Vagina (tissue), 2 donors: ENCODE measurements at regions not wholly inside any gene's neighbourhood (a gene's known extent, or its start where the extent isn't known, plus 50 kb on each side); places are given as distances from the start of the nearest gene placed in this dataset.
"Not testable (repeated sequence)": the region's sequence is repeated elsewhere in the genome, so short reads cannot be mapped to it uniquely, and the experiment has no call there.

ENCODE experiments used
- DNase-seq, 2 donors: peaks; one replicate each; pipeline ENCODE4 v3.0.0-alpha.2; 2017; ENCODE audit errors: extremely low spot score in 2 of 2
- H3K27ac ChIP-seq: fragments of 200-600 bp; sonication (generic); one replicate; pipeline ENCODE4 v1.5.1; 2019
- H3K27me3 ChIP-seq: fragments of 200-600 bp; sonication (generic); one replicate; pipeline ENCODE4 v1.5.1; 2019
- H3K36me3 ChIP-seq, 2 donors: fragments of 200-600 bp; sonication (generic); one replicate each; pipeline ENCODE4 v1.5.1; 2017 to 2019
- H3K4me1 ChIP-seq: fragments of 200-600 bp; sonication (generic); one replicate; pipeline ENCODE4 v1.5.1; 2019
- H3K4me3 ChIP-seq, 2 donors: fragments of 200-600 bp; sonication (generic); 1 replicate in 1 of 2; 2 replicates in 1 of 2; pipeline ENCODE4 v1.5.1; 2016 to 2019
- H3K9me3 ChIP-seq: fragments of 200-600 bp; sonication (generic); one replicate; pipeline ENCODE4 v1.5.1; 2019
- POLR2A ChIP-seq, 2 donors: fragments of 450-650 bp; IDR thresholded peaks; one replicate each; pipeline ENCODE4 v1.6.1; 2017; ENCODE audit warnings: antibody characterized with exemption in 2 of 2, mild to moderate bottlenecking in 2 of 2, moderate library complexity in 2 of 2
- POLR2AphosphoS5 ChIP-seq, 2 donors: sonication (generic); formaldehyde crosslinking; IDR thresholded peaks; one replicate each; pipeline ENCODE4 v1.9.0; 2017; ENCODE audit warnings: antibody characterized with exemption in 2 of 2, mild to moderate bottlenecking in 2 of 2, low read depth in 1 of 2; ENCODE audit not compliant: insufficient read depth in 1 of 2
- intact Hi-C: fragments of 100-400 bp; cut with DNase I; formaldehyde crosslinking; loops from one replicate; pipeline ENCODE4 v1.15.1; 2023
- TF ChIP-seq, protein P1 (sequence below), 3 experiments: fragments of 450-650 bp in 2 of 3; fragments of 200-600 bp in 1 of 3; sonication (generic) in 1 of 3; IDR thresholded peaks; one replicate each; pipeline ENCODE4 v1.5.1; 2017 to 2019; ENCODE audit warnings: antibody characterized with exemption in 3 of 3, mild to moderate bottlenecking in 2 of 3, moderate library complexity in 2 of 3

DNA sequence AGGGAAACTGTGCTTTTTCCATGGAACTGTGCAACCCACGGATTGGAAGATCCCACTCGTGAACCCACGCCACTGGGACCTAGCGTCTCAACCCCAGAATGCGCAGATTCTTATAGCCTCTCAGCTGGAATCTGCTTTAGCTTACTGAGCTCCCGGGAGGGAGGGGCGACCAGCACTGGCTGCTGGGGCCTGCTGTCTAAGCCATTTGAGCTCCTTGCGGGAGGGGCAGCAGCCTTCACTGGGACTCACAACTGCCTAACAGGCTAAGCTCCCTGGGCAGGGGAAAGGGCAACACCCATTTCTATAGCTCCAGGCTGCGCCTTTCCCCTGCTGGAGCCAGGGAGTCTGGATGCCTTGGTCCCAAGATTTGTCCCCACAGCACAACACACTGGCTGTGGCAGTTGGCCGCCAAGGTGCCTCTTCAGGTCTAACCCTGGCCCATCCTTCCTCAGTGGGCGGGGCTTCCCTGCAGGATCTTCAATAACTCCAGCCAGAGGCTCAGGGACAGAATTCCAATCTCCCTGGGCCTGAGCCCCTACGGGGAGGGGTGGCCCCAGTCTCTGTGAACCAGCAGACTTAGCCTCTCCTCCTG is 451.7 kb upstream of the PITX2 start:
- H3K27ac ChIP-seq = no peak overlapping the region
- TF ChIP-seq, protein P1, sequence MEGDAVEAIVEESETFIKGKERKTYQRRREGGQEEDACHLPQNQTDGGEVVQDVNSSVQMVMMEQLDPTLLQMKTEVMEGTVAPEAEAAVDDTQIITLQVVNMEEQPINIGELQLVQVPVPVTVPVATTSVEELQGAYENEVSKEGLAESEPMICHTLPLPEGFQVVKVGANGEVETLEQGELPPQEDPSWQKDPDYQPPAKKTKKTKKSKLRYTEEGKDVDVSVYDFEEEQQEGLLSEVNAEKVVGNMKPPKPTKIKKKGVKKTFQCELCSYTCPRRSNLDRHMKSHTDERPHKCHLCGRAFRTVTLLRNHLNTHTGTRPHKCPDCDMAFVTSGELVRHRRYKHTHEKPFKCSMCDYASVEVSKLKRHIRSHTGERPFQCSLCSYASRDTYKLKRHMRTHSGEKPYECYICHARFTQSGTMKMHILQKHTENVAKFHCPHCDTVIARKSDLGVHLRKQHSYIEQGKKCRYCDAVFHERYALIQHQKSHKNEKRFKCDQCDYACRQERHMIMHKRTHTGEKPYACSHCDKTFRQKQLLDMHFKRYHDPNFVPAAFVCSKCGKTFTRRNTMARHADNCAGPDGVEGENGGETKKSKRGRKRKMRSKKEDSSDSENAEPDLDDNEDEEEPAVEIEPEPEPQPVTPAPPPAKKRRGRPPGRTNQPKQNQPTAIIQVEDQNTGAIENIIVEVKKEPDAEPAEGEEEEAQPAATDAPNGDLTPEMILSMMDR (IDR thresholded peaks at IDR 0.05) = no peak
- TF ChIP-seq POLR2A (IDR thresholded peaks at IDR 0.05) = no peak
- no peak for TF ChIP-seq POLR2AphosphoS5 (IDR thresholded peaks at IDR 0.05; ENCODE audit: insufficient read depth in 1 of 2, low read depth in 1 of 2)
- no peak overlapping the region for H3K4me3 ChIP-seq
- no peaks in the 10 kb centered on the region for H3K27me3 ChIP-seq
- intact Hi-C loops = no loop called here
- no peaks in the 10 kb centered on the region for H3K36me3 ChIP-seq
- H3K4me1 ChIP-seq = no peaks in the 10 kb centered on the region
- DNase-seq = no peak
- H3K9me3 ChIP-seq = no peaks in the 10 kb centered on the region

DNA sequence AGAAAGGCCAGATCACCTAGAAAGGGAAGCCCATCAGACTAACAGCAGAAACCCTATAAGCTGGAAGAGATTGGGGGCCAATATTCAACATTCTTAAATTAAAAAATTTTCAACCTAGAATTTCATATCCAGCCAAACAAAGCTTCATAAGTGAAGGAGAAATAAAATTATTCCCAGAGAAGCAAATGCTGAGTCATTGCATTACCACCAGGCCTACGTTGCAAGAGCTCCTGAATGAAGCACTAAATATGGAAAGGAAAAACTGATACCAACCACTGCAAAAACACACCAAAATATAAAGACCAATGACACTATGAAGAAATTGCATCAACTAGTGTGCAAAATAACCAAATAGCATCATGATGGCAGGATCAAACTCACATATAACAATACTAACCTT is 453.4 kb upstream of the PITX2 start:
- H3K27me3 ChIP-seq, H3K9me3 ChIP-seq, H3K36me3 ChIP-seq, H3K4me3 ChIP-seq, intact Hi-C loops, H3K27ac ChIP-seq, DNase-seq, H3K4me1 ChIP-seq: not testable (repeated sequence)

DNA sequence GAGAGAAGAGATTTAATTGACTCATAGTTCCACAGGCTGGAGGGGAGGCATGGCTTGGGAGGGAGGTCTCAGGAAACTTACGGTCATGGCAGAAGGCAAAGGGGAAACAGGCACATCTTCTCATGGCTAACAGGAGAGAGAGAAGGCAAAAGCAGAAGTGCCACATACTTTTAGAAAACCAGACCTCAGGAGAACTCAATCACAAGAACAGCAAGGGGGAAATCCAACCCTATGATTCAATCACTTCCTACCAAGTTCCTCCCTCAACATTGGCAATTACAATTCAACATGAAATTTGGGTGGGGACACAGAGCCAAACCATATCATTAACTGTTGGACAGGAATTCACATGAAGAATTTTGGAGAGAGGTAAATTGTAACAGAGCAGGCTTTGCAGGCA is 485.3 kb upstream of the PITX2 start:
- Histone ChIP-seq H3K27ac (no peak overlapping the region), H3K4me1 (no peaks in the 10 kb centered on the region), H3K27me3 (no peaks in the 10 kb centered on the region), H3K9me3 (no peaks in the 10 kb centered on the region), H3K4me3 (no peak overlapping the region), H3K36me3 (no peaks in the 10 kb centered on the region)
- TF ChIP-seq, protein P1 (IDR thresholded peaks at IDR 0.05) = no peak
- no peak for TF ChIP-seq POLR2AphosphoS5 (IDR thresholded peaks at IDR 0.05; ENCODE audit: insufficient read depth in 1 of 2, low read depth in 1 of 2)
- no peak for TF ChIP-seq POLR2A (IDR thresholded peaks at IDR 0.05)
- intact Hi-C loops = no loop called here
- DNase-seq = no peak

DNA sequence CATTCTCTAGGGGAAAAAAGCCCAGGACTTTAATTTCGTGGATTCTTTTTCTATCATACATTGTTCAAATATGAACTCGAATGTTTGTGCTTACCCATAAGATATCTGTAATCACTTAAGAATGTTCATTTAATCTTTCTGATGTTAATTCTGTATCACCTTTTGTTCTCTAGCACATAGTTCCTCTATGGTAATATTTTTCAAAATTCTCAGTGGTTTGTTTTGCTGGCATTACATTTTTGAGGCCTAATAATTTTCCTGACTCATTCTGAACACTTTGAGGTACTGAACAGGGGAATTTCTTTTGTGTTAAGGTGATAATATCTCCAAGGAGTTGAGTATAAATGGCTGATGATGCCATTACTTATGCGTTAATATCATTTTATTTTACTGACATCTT is 490.7 kb upstream of the PITX2 start:
- Histone ChIP-seq H3K4me3 (no peak overlapping the region), H3K36me3 (no peaks in the 10 kb centered on the region), H3K4me1 (no peaks in the 10 kb centered on the region), H3K27ac (no peak overlapping the region), H3K9me3 (no peaks in the 10 kb centered on the region), H3K27me3 (no peaks in the 10 kb centered on the region)
- intact Hi-C loops = no loop called here
- no peak for DNase-seq
- TF ChIP-seq, protein P1 (IDR thresholded peaks at IDR 0.05) = no peak
- no peak for TF ChIP-seq POLR2AphosphoS5 (IDR thresholded peaks at IDR 0.05; ENCODE audit: insufficient read depth in 1 of 2, low read depth in 1 of 2)
- no peak for TF ChIP-seq POLR2A (IDR thresholded peaks at IDR 0.05)

DNA sequence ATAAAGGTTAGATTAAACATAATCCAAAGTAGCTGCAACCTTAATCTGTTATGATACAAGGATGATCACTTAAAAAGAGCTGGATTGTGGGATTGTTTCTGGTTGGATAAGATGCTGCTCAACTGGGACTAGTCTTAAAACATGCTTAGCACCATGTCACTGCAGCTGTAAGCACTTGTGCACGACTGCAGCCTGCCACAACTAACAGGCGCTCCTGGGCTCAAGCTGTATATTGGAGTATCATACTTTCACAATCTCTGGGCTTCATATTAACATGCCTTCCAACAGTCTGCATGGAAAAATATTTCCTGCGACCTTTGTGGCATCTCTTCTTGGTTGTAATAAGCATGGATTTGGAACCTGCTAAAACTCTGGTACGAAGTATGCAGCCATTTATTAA is 493.0 kb upstream of the PITX2 start:
- Histone ChIP-seq H3K36me3 (no peaks in the 10 kb centered on the region), H3K4me1 (no peaks in the 10 kb centered on the region), H3K9me3 (no peaks in the 10 kb centered on the region), H3K27me3 (no peaks in the 10 kb centered on the region), H3K27ac (no peak overlapping the region), H3K4me3 (no peak overlapping the region)
- no peak for DNase-seq
- TF ChIP-seq, protein P1 (IDR thresholded peaks at IDR 0.05) = no peak
- no peak for TF ChIP-seq POLR2A (IDR thresholded peaks at IDR 0.05)
- intact Hi-C loops = no loop called here

DNA sequence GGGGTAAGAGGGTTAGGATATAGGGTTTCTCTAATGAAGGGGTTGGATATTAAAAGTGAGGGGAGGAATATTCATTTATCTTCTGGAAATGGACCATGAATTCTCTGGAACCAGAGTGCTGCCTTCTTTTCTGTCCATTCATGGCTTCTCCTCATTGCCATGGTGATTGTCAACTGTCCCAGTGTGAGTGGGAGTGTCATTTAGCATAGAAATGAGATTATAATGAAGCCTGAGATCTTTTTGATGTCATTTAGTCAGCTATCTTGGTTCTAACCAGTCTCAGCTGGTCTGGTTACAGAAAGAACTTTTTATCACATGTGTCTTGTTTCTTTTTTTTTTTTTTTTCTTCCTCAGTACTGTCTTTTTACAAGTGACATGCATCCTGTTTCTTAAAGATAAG is 497.3 kb upstream of the PITX2 start:
- Histone ChIP-seq H3K27ac (no peak overlapping the region), H3K4me3 (no peak overlapping the region), H3K36me3 (no peaks in the 10 kb centered on the region), H3K27me3 (no peaks in the 10 kb centered on the region), H3K9me3 (no peaks in the 10 kb centered on the region), H3K4me1 (no peaks in the 10 kb centered on the region)
- intact Hi-C loops = no loop called here
- TF ChIP-seq, protein P1 (IDR thresholded peaks at IDR 0.05) = no peak
- TF ChIP-seq POLR2AphosphoS5 (IDR thresholded peaks at IDR 0.05; ENCODE audit: insufficient read depth in 1 of 2, low read depth in 1 of 2) = no peak
- no peak for TF ChIP-seq POLR2A (IDR thresholded peaks at IDR 0.05)
- no peak for DNase-seq
